ENCODE measurements at regions not wholly inside any gene's neighbourhood (a gene's known extent, or its start where the extent isn't known, plus 50 kb on each side); places are given as distances from the start of the nearest gene placed in this dataset.
"Not testable (repeated sequence)": the region's sequence is repeated elsewhere in the genome, so short reads cannot be mapped to it uniquely, and the experiment has no call there.

DNA sequence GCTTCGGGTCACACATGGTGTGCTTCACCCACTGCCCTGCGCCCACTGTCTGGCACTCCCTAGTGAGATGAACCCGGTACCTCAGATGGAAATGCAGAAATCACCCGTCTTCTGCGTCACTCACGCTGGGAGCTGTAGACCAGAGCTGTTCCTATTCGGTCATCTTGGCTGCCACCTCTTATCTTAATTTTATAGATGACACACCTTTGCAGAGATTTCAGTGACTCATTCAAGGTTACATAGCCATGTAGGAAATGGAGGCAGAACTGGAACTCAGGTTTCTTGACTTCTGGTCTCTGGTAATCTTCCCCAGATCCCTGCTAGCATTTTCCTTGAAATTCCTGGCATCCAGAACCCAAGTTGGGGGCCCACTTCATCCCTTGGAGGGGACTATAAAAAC is 291.9 kb downstream of the PDCD6IP start:
- H3K27ac ChIP-seq (ENCODE audit: low read length, poor library complexity, severe bottlenecking); H3K9me3 ChIP-seq (ENCODE audit: control insufficient read depth, low read length); H3K4me1 ChIP-seq (ENCODE audit: control insufficient read depth, insufficient read depth, low read depth, low read length); H3K9ac ChIP-seq (ENCODE audit: low read length); H2BK12ac ChIP-seq (ENCODE audit: low read length in 2 of 2); DNase-seq; H2BK5ac ChIP-seq (ENCODE audit: low read depth, low read length, poor library complexity, severe bottlenecking); H3K4ac ChIP-seq (ENCODE audit: low read depth in 1 of 2, low read length in 2 of 2); H4K91ac ChIP-seq (ENCODE audit: low read length); H2BK120ac ChIP-seq (ENCODE audit: low read depth, low read length); H4K8ac ChIP-seq (ENCODE audit: low read length); H3K18ac ChIP-seq (ENCODE audit: low read depth in 1 of 2, low read length in 2 of 2); H3K14ac ChIP-seq (ENCODE audit: low read length in 2 of 2); H3K36me3 ChIP-seq (ENCODE audit: control insufficient read depth in 1 of 2, insufficient read depth in 2 of 2, low read depth in 1 of 2, low read length in 2 of 2); H3K27me3 ChIP-seq (ENCODE audit: control insufficient read depth in 1 of 2, insufficient read depth in 1 of 2, low read length in 2 of 2); H2AFZ ChIP-seq (ENCODE audit: low read depth, low read length); H2AK5ac ChIP-seq (ENCODE audit: low read length, severe bottlenecking); H3K23ac ChIP-seq (ENCODE audit: low read length in 2 of 2); H3K4me3 ChIP-seq (ENCODE audit: insufficient read depth in 1 of 2, low read depth in 1 of 2, low read length in 2 of 2); H3K4me2 ChIP-seq (ENCODE audit: low read length, poor library complexity, severe bottlenecking); H3K79me1 ChIP-seq (replicated peaks; ENCODE audit: low read length, poor library complexity, severe bottlenecking); H2BK15ac ChIP-seq (ENCODE audit: low read depth, poor library complexity, severe bottlenecking): not testable (repeated sequence)
- 89% methylated on average over 7 of the region's 7 CpGs for WGBS

DNA sequence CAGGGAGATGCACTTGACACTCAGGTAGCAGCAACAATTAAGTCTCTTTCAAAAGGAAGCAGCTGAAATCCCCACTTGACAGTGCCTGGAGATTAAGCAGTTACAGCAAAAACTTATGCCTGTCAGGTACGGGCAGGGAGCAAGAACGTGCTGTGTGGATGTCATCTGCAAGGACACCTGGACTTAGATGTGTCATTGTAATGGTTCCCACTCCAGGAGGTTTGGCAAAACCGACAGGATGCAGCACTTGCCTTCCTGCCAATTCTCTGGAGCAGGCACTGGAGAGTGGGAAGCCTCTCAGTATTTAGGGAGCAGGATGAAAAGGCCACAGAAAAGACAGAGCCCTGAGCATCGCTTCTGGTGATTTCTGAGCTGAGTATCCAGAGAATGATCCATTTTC is 292.4 kb downstream of the PDCD6IP start:
- Histone ChIP-seq H4K8ac (ENCODE audit: low read length) (no peak overlapping the region), H3K14ac (ENCODE audit: low read length in 2 of 2) (no peak overlapping the region), H4K91ac (ENCODE audit: low read length) (no peak overlapping the region), H2BK5ac (ENCODE audit: low read depth, low read length, poor library complexity, severe bottlenecking) (no peak overlapping the region), H2BK15ac (ENCODE audit: low read depth, poor library complexity, severe bottlenecking) (no peak overlapping the region), H3K9ac (ENCODE audit: low read length) (no peak overlapping the region), H3K36me3 (ENCODE audit: control insufficient read depth in 1 of 2, insufficient read depth in 2 of 2, low read depth in 1 of 2, low read length in 2 of 2) (no peaks in the 10 kb centered on the region), H2BK120ac (ENCODE audit: low read depth, low read length) (no peak overlapping the region), H3K9me3 (ENCODE audit: control insufficient read depth, low read length) (no peaks in the 10 kb centered on the region), H3K4me3 (ENCODE audit: insufficient read depth in 1 of 2, low read depth in 1 of 2, low read length in 2 of 2) (no peak overlapping the region), H2AFZ (ENCODE audit: low read depth, low read length) (no peak overlapping the region), H3K27ac (ENCODE audit: low read length, poor library complexity, severe bottlenecking) (no peak overlapping the region), H3K18ac (ENCODE audit: low read depth in 1 of 2, low read length in 2 of 2) (no peak overlapping the region), H2BK12ac (ENCODE audit: low read length in 2 of 2) (no peak overlapping the region), H3K23ac (ENCODE audit: low read length in 2 of 2) (no peak overlapping the region), H3K4me1 (ENCODE audit: control insufficient read depth, insufficient read depth, low read depth, low read length) (no peaks in the 10 kb centered on the region), H3K4me2 (ENCODE audit: low read length, poor library complexity, severe bottlenecking) (no peak overlapping the region), H2AK5ac (ENCODE audit: low read length, severe bottlenecking) (no peak overlapping the region), H3K27me3 (ENCODE audit: control insufficient read depth in 1 of 2, insufficient read depth in 1 of 2, low read length in 2 of 2) (no peaks in the 10 kb centered on the region), H3K4ac (ENCODE audit: low read depth in 1 of 2, low read length in 2 of 2) (no peak overlapping the region), H3K79me1 (replicated peaks; ENCODE audit: low read length, poor library complexity, severe bottlenecking) (no peaks in the 10 kb centered on the region)
- 78% methylated on average over 4 of the region's 4 CpGs for WGBS
- no peak for DNase-seq

DNA sequence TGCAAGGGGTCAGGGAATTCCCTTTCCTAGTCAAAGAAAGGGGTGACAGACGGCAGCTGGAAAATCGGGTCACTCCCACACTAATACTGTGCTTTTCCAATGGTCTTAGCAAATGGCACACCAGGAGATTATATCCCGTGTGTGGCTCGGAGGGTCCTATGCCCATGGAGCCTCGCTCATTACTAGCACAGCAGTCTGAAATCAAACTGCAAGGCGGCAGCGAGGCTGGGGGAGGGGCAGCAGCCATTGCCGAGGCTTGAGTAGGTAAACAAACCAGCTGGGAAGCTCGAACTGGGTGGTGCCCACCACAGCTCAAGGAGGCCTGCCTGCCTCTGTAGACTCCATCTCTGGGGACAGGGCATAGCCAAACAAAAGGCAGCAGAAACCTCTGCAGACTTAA is 295.9 kb downstream of the PDCD6IP start:
- H2BK120ac ChIP-seq (ENCODE audit: low read depth, low read length); H3K4me3 ChIP-seq (ENCODE audit: insufficient read depth in 1 of 2, low read depth in 1 of 2, low read length in 2 of 2); H3K14ac ChIP-seq (ENCODE audit: low read length in 2 of 2); H3K27me3 ChIP-seq (ENCODE audit: control insufficient read depth in 1 of 2, insufficient read depth in 1 of 2, low read length in 2 of 2); H3K79me1 ChIP-seq (replicated peaks; ENCODE audit: low read length, poor library complexity, severe bottlenecking); H4K8ac ChIP-seq (ENCODE audit: low read length); H3K9ac ChIP-seq (ENCODE audit: low read length); H3K18ac ChIP-seq (ENCODE audit: low read depth in 1 of 2, low read length in 2 of 2); H3K36me3 ChIP-seq (ENCODE audit: control insufficient read depth in 1 of 2, insufficient read depth in 2 of 2, low read depth in 1 of 2, low read length in 2 of 2); H2BK15ac ChIP-seq (ENCODE audit: low read depth, poor library complexity, severe bottlenecking); H3K27ac ChIP-seq (ENCODE audit: low read length, poor library complexity, severe bottlenecking); H2AK5ac ChIP-seq (ENCODE audit: low read length, severe bottlenecking); H2AFZ ChIP-seq (ENCODE audit: low read depth, low read length); H3K4me2 ChIP-seq (ENCODE audit: low read length, poor library complexity, severe bottlenecking); H3K4ac ChIP-seq (ENCODE audit: low read depth in 1 of 2, low read length in 2 of 2); H2BK12ac ChIP-seq (ENCODE audit: low read length in 2 of 2); H2BK5ac ChIP-seq (ENCODE audit: low read depth, low read length, poor library complexity, severe bottlenecking); DNase-seq; H3K23ac ChIP-seq (ENCODE audit: low read length in 2 of 2); H4K91ac ChIP-seq (ENCODE audit: low read length); H3K4me1 ChIP-seq (ENCODE audit: control insufficient read depth, insufficient read depth, low read depth, low read length); H3K9me3 ChIP-seq (ENCODE audit: control insufficient read depth, low read length): not testable (repeated sequence)
- 84% methylated on average over 9 of the region's 9 CpGs for WGBS

DNA sequence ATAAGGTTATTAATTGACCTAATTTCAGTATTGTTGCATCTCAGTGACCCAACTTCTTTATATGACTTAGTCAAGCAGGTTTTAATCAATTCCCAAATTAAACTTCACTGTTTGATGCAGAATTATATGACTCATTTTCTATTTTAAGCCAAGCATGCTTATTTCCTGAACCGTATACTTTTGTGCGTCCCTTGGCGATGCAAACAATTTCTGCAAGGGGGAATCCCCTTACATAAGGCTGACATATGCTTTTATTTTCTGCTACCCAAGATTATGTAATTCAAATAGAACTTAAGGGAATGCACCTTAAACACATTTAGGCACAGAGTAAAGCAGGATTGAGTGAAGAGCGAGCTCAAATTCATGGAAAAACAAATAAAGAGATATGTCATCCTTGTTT is 303.9 kb downstream of the PDCD6IP start:
- no peak overlapping the region for H2BK12ac ChIP-seq (ENCODE audit: low read length in 2 of 2)
- no peak overlapping the region for H3K9ac ChIP-seq (ENCODE audit: low read length)
- DNase-seq: no peak
- no peak overlapping the region for H3K4me2 ChIP-seq (ENCODE audit: low read length, poor library complexity, severe bottlenecking)
- H4K8ac ChIP-seq (ENCODE audit: low read length): no peak overlapping the region
- H2BK15ac ChIP-seq (ENCODE audit: low read depth, poor library complexity, severe bottlenecking): no peak overlapping the region
- peaks cover 0 to 6% of the 10 kb centered on the region in 2 experiments for H3K27me3 ChIP-seq (ENCODE audit: control insufficient read depth in 1 of 2, insufficient read depth in 1 of 2, low read length in 2 of 2)
- H3K79me1 ChIP-seq (replicated peaks; ENCODE audit: low read length, poor library complexity, severe bottlenecking): no peaks in the 10 kb centered on the region
- no peak overlapping the region for H3K27ac ChIP-seq (ENCODE audit: low read length, poor library complexity, severe bottlenecking)
- H2BK5ac ChIP-seq (ENCODE audit: low read depth, low read length, poor library complexity, severe bottlenecking): no peak overlapping the region
- H2AK5ac ChIP-seq (ENCODE audit: low read length, severe bottlenecking): no peak overlapping the region
- H3K9me3 ChIP-seq (ENCODE audit: control insufficient read depth, low read length): no peaks in the 10 kb centered on the region
- H3K14ac ChIP-seq (ENCODE audit: low read length in 2 of 2): no peak overlapping the region
- H3K18ac ChIP-seq (ENCODE audit: low read depth in 1 of 2, low read length in 2 of 2): no peak overlapping the region
- H3K4me1 ChIP-seq (ENCODE audit: control insufficient read depth, insufficient read depth, low read depth, low read length): no peaks in the 10 kb centered on the region
- no peak overlapping the region for H2BK120ac ChIP-seq (ENCODE audit: low read depth, low read length)
- H2AFZ ChIP-seq (ENCODE audit: low read depth, low read length): no peak overlapping the region
- H4K91ac ChIP-seq (ENCODE audit: low read length): no peak overlapping the region
- no peak overlapping the region for H3K4ac ChIP-seq (ENCODE audit: low read depth in 1 of 2, low read length in 2 of 2)
- WGBS: 80% methylated on average over 3 of the region's 4 CpGs
- no peaks in the 10 kb centered on the region for H3K36me3 ChIP-seq (ENCODE audit: control insufficient read depth in 1 of 2, insufficient read depth in 2 of 2, low read depth in 1 of 2, low read length in 2 of 2)
- H3K4me3 ChIP-seq (ENCODE audit: insufficient read depth in 1 of 2, low read depth in 1 of 2, low read length in 2 of 2): no peak overlapping the region
- H3K23ac ChIP-seq (ENCODE audit: low read length in 2 of 2): no peak overlapping the region

All from mesenchymal stem cell (in vitro differentiated cells and primary cell).